ENCODE measurements at regions not wholly inside any gene's neighbourhood (a gene's known extent, or its start where the extent isn't known, plus 50 kb on each side); places are given as distances from the start of the nearest gene placed in this dataset.
A peak's percentile ranks its signal among the peaks of the same experiment; 100 is the strongest.

GRCh38 chr2:81858998-81859397, 1554.4 kb upstream of the LRRTM1 start:
- no peak overlapping the region for H3K9ac ChIP-seq (ENCODE audit: insufficient read depth, low read length)
- H3K9me3 ChIP-seq (ENCODE audit: control insufficient read depth, insufficient read depth, low read depth, low read length): no peaks in the 10 kb centered on the region
- TF ChIP-seq CTCF (conservative IDR thresholded peaks at IDR 0.05 in 1 of 2, IDR thresholded peaks at IDR 0.05 in 1 of 2; ENCODE audit: low read depth in 1 of 2, low read length in 2 of 2): no peak
- no peak for TF ChIP-seq EZH2 (IDR thresholded peaks at IDR 0.05; ENCODE audit: low read length, missing control alignments)
- no peaks in the 10 kb centered on the region for H3K79me2 ChIP-seq (ENCODE audit: control insufficient read depth, insufficient read depth, low read length)
- H3K27me3 ChIP-seq (ENCODE audit: control insufficient read depth, insufficient read depth, low read length): no peaks in the 10 kb centered on the region
- no peak overlapping the region for H3K4me3 ChIP-seq (replicated peaks in 1 of 4; ENCODE audit: control extremely low read depth in 1 of 4, insufficient read depth in 1 of 4, low read depth in 3 of 4, low read length in 4 of 4)
- H4K20me1 ChIP-seq (ENCODE audit: control insufficient read depth, extremely low read depth, insufficient read depth, low read length): no peaks in the 10 kb centered on the region
- no peaks in the 10 kb centered on the region for H3K36me3 ChIP-seq (ENCODE audit: control insufficient read depth, insufficient read depth, low read length)
- H3K27ac ChIP-seq (ENCODE audit: insufficient read depth, low read length): no peak overlapping the region
- H3K4me2 ChIP-seq (ENCODE audit: extremely low read depth, insufficient read depth, low read length): no peak overlapping the region
- peak in 1 of 2 donors; percentile 1 for DNase-seq (ENCODE audit: low read depth in 2 of 2)
- H3K4me1 ChIP-seq (ENCODE audit: control insufficient read depth, extremely low read depth, insufficient read depth, low read length): no peaks in the 10 kb centered on the region
- H2AFZ ChIP-seq (ENCODE audit: low read length): no peak overlapping the region

- Histone ChIP-seq H3K79me2 (ENCODE audit: control insufficient read depth, insufficient read depth, low read length) (no peaks in the 10 kb centered on the region), H3K4me3 (replicated peaks in 1 of 4; ENCODE audit: control extremely low read depth in 1 of 4, insufficient read depth in 1 of 4, low read depth in 3 of 4, low read length in 4 of 4) (no peak overlapping the region), H3K4me2 (ENCODE audit: extremely low read depth, insufficient read depth, low read length) (no peak overlapping the region), H3K4me1 (ENCODE audit: control insufficient read depth, extremely low read depth, insufficient read depth, low read length) (no peaks in the 10 kb centered on the region), H3K36me3 (ENCODE audit: control insufficient read depth, insufficient read depth, low read length) (no peaks in the 10 kb centered on the region), H3K9ac (ENCODE audit: insufficient read depth, low read length) (no peak overlapping the region), H3K27me3 (ENCODE audit: control insufficient read depth, insufficient read depth, low read length) (no peaks in the 10 kb centered on the region), H4K20me1 (ENCODE audit: control insufficient read depth, extremely low read depth, insufficient read depth, low read length) (no peaks in the 10 kb centered on the region), H3K9me3 (ENCODE audit: control insufficient read depth, insufficient read depth, low read depth, low read length) (no peaks in the 10 kb centered on the region), H3K27ac (ENCODE audit: insufficient read depth, low read length) (no peak overlapping the region), H2AFZ (ENCODE audit: low read length) (no peak overlapping the region)
- TF ChIP-seq CTCF (conservative IDR thresholded peaks at IDR 0.05 in 1 of 2, IDR thresholded peaks at IDR 0.05 in 1 of 2; ENCODE audit: low read depth in 1 of 2, low read length in 2 of 2): no peak
- TF ChIP-seq EZH2 (IDR thresholded peaks at IDR 0.05; ENCODE audit: low read length, missing control alignments): no peak
- peak; percentile 19 to 22 for DNase-seq (ENCODE audit: low read depth in 2 of 2)
These were observed 1548.8 kb upstream of the LRRTM1 start for GRCh38 chr2:81853341-81853740.

- no peaks in the 10 kb centered on the region for H3K79me2 ChIP-seq (ENCODE audit: control insufficient read depth, insufficient read depth, low read length)
- no peak for DNase-seq (ENCODE audit: low read depth in 2 of 2)
- H3K4me3 ChIP-seq (replicated peaks in 1 of 4; ENCODE audit: control extremely low read depth in 1 of 4, insufficient read depth in 1 of 4, low read depth in 3 of 4, low read length in 4 of 4): no peak overlapping the region
- H3K36me3 ChIP-seq (ENCODE audit: control insufficient read depth, insufficient read depth, low read length): no peaks in the 10 kb centered on the region
- no peaks in the 10 kb centered on the region for H3K27me3 ChIP-seq (ENCODE audit: control insufficient read depth, insufficient read depth, low read length)
- TF ChIP-seq CTCF (conservative IDR thresholded peaks at IDR 0.05 in 1 of 2, IDR thresholded peaks at IDR 0.05 in 1 of 2; ENCODE audit: low read depth in 1 of 2, low read length in 2 of 2) (no peak), EZH2 (IDR thresholded peaks at IDR 0.05; ENCODE audit: low read length, missing control alignments) (no peak)
- no peak overlapping the region for H2AFZ ChIP-seq (ENCODE audit: low read length)
- H3K27ac ChIP-seq (ENCODE audit: insufficient read depth, low read length): no peak overlapping the region
- no peaks in the 10 kb centered on the region for H3K9me3 ChIP-seq (ENCODE audit: control insufficient read depth, insufficient read depth, low read depth, low read length)
- H4K20me1 ChIP-seq (ENCODE audit: control insufficient read depth, extremely low read depth, insufficient read depth, low read length): no peaks in the 10 kb centered on the region
- no peaks in the 10 kb centered on the region for H3K4me1 ChIP-seq (ENCODE audit: control insufficient read depth, extremely low read depth, insufficient read depth, low read length)
- H3K4me2 ChIP-seq (ENCODE audit: extremely low read depth, insufficient read depth, low read length): no peak overlapping the region
- no peak overlapping the region for H3K9ac ChIP-seq (ENCODE audit: insufficient read depth, low read length)
These were observed 1548.1 kb upstream of the LRRTM1 start for GRCh38 chr2:81852651-81853050.

All from fibroblast of lung (primary cell).